ENCODE measurements at regions not wholly inside any gene's neighbourhood (a gene's known extent, or its start where the extent isn't known, plus 50 kb on each side); places are given as distances from the start of the nearest gene placed in this dataset.

DNA sequence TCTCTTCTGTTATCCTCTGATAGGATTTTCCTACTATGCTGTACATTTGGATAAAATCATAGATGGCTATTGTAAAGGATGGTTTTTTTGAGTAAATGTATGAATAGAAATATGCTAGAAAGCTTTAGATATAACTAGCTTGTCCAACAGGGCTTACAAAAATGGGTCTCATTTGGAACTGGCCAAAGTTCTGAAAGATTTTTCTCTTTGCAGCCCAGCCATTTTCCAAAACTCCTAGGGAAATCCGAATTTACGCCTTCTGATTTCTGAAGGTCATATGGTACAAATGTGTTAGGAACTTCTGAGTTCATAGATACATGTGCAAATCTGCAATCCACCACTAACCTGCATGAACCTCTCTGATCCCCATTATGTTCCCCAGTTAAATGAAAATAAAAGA is 603.9 kb upstream of the C9orf72 start:
- H3K27me3 ChIP-seq, result no peaks in the 10 kb centered on the region
- no peak for DNase-seq (ENCODE audit: low spot score in 2 of 2)
- TF ChIP-seq, protein P1, sequence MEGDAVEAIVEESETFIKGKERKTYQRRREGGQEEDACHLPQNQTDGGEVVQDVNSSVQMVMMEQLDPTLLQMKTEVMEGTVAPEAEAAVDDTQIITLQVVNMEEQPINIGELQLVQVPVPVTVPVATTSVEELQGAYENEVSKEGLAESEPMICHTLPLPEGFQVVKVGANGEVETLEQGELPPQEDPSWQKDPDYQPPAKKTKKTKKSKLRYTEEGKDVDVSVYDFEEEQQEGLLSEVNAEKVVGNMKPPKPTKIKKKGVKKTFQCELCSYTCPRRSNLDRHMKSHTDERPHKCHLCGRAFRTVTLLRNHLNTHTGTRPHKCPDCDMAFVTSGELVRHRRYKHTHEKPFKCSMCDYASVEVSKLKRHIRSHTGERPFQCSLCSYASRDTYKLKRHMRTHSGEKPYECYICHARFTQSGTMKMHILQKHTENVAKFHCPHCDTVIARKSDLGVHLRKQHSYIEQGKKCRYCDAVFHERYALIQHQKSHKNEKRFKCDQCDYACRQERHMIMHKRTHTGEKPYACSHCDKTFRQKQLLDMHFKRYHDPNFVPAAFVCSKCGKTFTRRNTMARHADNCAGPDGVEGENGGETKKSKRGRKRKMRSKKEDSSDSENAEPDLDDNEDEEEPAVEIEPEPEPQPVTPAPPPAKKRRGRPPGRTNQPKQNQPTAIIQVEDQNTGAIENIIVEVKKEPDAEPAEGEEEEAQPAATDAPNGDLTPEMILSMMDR (IDR thresholded peaks at IDR 0.05), result no peak
- H3K4me3 ChIP-seq, result no peak overlapping the region
- intact Hi-C loops (cut with DNase I), result no loop called here
- no peaks in the 10 kb centered on the region for H3K4me1 ChIP-seq
- H3K27ac ChIP-seq, result no peak overlapping the region
- H3K9me3 ChIP-seq, result no peaks in the 10 kb centered on the region
- no peaks in the 10 kb centered on the region for H3K36me3 ChIP-seq

DNA sequence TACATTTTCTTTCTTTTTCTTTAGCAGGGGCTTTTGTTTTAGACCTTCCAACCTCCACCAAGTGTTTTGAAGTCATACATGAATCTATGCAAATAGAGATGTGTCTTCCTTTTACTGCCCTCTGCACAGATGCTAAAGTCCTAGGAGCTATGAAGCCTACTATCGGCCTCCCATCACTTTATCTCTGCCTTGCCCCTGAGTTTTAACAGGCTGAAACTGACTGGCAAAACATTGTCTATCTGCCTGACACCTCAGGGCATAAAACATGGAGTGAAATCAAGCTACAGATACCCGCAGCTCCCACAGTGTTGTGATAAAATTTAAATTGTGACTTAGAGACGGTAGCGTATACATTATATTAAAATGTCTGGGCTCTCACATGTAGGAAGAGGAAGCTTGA is 604.6 kb upstream of the C9orf72 start:
- intact Hi-C loops (cut with DNase I), result no loop called here
- TF ChIP-seq, protein P1 (IDR thresholded peaks at IDR 0.05), result no peak
- no peak overlapping the region for H3K27ac ChIP-seq
- no peak overlapping the region for H3K4me3 ChIP-seq
- no peaks in the 10 kb centered on the region for H3K9me3 ChIP-seq
- DNase-seq (ENCODE audit: low spot score in 2 of 2), result no peak
- H3K27me3 ChIP-seq, result no peaks in the 10 kb centered on the region
- no peaks in the 10 kb centered on the region for H3K36me3 ChIP-seq
- no peaks in the 10 kb centered on the region for H3K4me1 ChIP-seq

DNA sequence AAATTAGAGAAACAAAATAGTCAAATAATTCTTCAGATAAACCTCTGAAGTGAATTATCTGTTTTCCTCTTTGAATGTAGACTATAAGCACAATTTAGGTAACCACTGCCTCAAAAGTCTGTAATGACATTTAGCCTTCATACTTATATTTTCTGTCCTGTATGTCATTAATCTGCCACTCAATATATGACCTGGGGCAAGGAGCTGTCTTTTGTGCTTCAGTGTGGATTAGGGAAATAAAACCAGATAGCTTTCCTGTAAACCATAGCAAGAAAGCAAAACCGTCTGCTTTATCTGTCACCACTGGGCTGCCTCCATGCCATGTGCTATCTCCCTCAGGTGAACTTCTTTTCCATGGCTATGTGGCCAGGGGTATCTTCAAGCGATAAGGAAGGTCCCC is 606.6 kb upstream of the C9orf72 start:
- Histone ChIP-seq H3K9me3 (no peaks in the 10 kb centered on the region), H3K4me1 (no peaks in the 10 kb centered on the region), H3K36me3 (no peaks in the 10 kb centered on the region), H3K27me3 (no peaks in the 10 kb centered on the region), H3K27ac (no peak overlapping the region), H3K4me3 (no peak overlapping the region)
- TF ChIP-seq, protein P1 (IDR thresholded peaks at IDR 0.05), result no peak
- no peak for DNase-seq (ENCODE audit: low spot score in 2 of 2)
- intact Hi-C loops (cut with DNase I), result no loop called here

DNA sequence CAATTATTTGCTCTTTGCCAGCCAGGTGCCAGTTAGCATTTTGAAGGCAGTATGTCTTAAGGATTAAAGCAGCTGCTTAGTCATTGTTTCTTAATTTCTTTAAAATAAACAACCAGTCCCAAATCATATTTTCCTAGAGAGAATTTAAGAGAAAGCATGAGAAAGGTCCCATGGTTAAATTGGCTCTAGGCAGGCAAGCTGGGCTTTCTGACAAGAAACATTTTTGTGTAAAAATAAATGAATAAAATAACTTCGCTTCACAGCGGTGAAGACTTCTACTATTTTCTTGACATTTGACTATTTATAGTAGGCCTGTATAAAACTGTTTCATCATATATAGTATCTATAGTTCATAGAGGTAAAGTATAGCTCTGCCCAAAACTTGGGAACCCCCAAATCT is 617.7 kb upstream of the C9orf72 start:
- TF ChIP-seq, protein P1 (IDR thresholded peaks at IDR 0.05), result no peak
- intact Hi-C loops (cut with DNase I), result no loop called here
- Histone ChIP-seq H3K4me1 (no peaks in the 10 kb centered on the region), H3K36me3 (no peaks in the 10 kb centered on the region), H3K4me3 (no peak overlapping the region), H3K27ac (no peak overlapping the region), H3K27me3 (no peaks in the 10 kb centered on the region), H3K9me3 (no peaks in the 10 kb centered on the region)
- no peak for DNase-seq (ENCODE audit: low spot score in 2 of 2)

DNA sequence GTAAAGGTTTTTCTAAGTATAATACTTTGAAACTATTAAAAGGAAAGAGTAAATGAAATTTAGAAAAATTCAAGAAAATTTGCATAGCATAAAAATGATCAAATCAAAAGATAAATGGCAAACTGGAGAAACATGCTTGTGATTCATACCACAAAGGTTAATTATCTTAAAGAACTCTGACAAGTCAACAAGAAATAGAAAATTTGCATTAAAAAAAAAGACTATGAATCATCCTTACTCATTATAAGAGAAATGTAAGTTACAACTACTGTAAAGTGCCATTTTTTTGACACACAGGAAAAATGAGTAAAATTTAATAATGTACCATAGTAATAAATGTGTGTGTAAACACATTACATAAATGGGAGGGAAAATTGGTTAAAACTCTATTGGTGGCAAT is 624.4 kb upstream of the C9orf72 start:
- no peaks in the 10 kb centered on the region for H3K27me3 ChIP-seq
- H3K27ac ChIP-seq, result no peak overlapping the region
- H3K4me1 ChIP-seq, result no peaks in the 10 kb centered on the region
- intact Hi-C loops (cut with DNase I), result loop anchor here (1.0 kb wide), 1 partner anchor 8 kb away; no protein-coding TSS in a partner anchor
- TF ChIP-seq, protein P1 (IDR thresholded peaks at IDR 0.05), result no peak
- H3K4me3 ChIP-seq, result no peak overlapping the region
- no peak for DNase-seq (ENCODE audit: low spot score in 2 of 2)
- no peaks in the 10 kb centered on the region for H3K36me3 ChIP-seq
- H3K9me3 ChIP-seq, result no peaks in the 10 kb centered on the region

DNA sequence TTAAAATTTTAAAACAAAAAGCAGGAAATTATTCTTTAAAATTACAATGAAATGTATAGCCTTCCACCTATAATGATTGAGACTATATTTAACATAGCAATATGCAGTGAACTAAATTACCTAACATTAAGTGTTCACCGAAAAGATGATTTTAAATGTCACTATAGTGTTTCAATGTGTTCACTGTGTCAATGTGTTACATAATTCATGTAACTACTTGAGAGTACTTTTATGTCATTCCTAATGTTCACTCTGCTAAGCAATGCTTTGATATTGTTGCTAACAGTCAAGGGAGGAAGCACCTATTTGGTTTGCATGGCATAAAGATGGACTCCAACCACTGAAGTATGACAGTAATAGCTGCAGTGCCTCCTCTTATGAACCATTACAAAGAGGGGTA is 629.8 kb upstream of the C9orf72 start:
- no peaks in the 10 kb centered on the region for H3K4me1 ChIP-seq
- TF ChIP-seq, protein P1 (IDR thresholded peaks at IDR 0.05), result no peak
- intact Hi-C loops (cut with DNase I), result no loop called here

More for the DNA sequence above, 629.8 kb upstream of the C9orf72 start:
- H3K27ac ChIP-seq, result no peak overlapping the region
- no peaks in the 10 kb centered on the region for H3K9me3 ChIP-seq
- DNase-seq (ENCODE audit: low spot score in 2 of 2), result no peak
- no peak overlapping the region for H3K4me3 ChIP-seq
- H3K36me3 ChIP-seq, result no peaks in the 10 kb centered on the region
- H3K27me3 ChIP-seq, result no peaks in the 10 kb centered on the region

Data from ascending aorta (tissue), 2 donors.